ENCODE measurements at regions not wholly inside any gene's neighbourhood (a gene's known extent, or its start where the extent isn't known, plus 50 kb on each side); places are given as distances from the start of the nearest gene placed in this dataset.

DNA sequence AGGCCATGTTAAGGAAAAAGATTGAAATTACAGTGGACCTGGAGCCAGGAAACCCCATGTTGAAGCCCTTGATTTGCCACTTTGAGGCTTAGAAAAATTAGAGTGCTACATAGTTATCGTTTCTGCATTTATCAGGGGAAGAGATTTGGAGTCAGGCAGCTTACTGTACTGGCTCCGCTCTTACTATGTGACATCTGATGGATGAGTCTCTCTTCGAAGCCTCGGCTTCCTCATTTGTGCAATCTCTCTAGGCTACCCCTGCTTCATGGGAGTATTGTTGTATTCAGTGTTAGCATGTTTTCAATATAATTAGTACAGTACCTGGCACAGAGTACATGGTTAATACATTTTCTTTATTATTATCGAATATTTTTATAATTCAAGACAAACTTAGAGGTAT, 480.4 kb upstream of the USP24 start:
- DNase-seq = no peak

DNA sequence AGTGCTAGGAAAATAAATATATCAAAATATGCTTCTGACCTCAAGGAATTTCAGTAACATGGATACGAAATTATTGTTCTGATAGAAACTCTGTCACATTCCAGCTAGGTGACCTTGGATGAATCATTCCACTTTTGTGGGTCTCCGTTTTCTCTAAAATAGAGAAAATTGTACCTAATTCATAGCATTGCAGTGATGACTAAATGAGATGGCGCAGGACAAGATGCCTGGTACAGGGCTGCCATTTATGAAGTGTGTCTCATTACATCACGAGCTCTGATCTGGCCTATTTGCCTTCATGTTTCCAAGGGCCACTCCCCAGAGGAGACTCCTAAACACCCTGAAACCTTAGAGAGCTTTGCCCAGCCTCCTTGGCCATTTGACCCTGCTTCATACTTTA, 480.0 kb upstream of the USP24 start:
- DNase-seq = no peak

DNA sequence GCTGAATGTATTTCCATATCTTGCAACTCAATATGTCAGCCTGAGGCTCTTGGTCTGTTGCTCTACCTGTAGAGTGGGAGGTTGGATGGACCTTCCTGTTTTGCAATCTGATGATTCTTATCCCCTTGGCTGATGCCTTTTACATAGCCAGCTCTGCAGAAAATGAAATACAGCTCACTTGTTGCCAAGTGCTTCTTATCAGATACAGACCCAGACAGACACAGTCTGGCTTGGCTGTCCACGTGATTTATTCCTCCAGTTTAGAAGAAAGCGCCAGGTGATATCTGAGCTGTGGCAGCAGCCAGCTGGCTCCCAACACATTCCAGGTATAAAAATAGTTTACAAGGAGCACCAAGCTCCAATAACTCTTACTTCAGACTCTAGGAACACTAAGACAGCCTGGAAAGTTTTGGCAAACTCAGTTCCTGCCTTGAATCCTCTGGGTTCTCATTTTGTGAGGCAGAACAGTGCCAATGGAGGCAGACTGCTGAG, 479.2 kb upstream of the USP24 start:
- DNase-seq = peak in 1 of 2 experiments; percentile 29

DNA sequence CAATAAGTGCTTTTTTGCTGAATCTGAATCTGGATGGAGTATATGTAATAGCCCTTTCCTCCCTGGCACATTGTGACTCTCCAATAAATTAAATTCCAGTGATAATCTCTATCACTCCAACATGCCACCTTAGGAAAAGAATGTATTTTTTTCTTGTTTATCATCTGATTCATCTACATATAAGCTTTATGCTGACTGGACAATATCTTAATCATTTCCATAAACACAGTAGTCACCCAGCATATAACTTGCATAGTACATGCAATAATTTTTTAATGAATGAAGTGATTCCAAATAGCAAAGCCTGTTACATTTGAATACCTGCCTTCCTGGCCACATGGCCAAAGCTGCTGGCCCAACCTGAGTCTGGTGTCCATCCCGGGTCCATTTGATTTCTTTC, 477.6 kb upstream of the USP24 start:
- DNase-seq = no peak

DNA sequence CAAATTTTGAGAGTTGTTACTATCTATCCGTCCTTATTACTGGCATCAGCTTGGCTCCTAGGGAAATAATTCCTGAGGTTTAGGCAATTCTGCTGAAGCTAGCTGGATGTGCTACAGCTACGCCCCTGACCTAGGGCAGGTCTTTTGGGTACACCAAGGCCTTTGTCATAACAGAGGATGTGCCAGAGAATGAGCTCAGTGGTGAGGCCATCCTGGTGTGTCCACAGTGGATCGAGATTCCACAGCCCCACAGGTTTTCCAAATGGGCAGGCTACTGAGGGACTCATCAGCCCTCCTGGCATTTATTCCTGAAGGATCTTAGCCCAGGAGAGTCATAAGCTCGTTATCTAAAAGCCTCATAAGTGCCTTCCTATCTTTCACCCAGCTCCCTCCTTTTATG, 475.2 kb upstream of the USP24 start:
- no peak for DNase-seq

DNA sequence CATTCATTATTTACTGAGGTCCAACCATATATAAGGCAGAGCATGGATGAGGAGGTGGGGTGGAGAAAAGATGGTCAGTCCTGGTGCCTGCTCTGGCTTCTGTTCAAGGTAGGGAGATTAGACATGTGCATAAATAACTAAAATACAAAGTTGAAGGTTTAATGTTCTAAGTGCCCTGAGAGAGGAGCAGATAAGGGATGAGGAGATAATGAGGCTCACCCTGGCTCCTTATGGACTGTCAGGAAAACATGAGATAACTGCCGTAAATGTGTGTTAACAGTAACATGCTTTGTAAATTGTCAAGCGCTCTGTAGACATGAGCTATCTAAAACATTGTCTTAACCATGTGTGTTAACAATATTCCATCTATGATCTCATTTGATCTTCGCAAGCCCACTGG, 474.6 kb upstream of the USP24 start:
- no peak for DNase-seq

DNA sequence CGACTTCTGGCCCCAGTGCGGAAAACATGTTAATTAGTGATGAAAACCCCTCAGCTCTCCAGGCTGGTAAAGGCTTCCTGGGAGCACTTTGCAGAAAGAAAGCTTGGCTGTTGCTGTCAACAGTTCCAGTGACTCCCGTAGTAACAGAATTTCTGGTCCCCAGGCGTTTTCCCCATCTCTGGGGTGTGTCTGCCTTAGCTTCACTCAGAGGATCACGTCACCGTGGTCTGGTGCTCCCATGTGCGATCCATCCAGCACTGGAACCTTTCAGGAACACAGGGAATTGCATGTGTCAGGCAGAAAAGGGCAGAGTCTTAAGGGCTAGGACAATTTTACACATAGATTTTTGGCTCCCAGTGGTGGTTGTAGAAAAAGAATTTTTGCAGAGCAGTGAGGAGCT, 470.4 kb upstream of the USP24 start:
- DNase-seq = no peak

DNA sequence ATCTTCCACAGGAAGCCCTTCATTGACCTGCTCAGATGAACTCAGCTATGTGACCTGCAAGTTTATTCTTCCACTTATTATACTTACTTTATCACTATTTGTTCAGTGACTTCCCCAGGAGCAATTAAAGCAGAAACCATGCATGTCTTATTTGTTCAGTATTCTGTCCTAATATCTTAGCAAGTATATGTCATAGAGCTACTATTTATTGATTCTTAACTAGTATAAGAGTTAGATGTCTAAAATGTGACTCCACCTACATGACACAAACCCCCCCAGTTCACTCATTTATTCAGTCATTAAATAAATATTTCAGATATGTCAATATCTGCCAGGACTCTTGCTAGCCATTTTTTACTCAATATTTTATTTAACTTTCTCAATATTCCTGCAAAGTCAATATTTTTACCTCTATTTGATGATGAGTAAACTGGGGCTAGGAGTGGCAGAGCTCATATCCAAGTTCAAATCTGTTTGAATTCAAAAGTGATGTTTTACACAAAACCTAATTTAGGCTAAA, 469.0 kb upstream of the USP24 start:
- DNase-seq = no peak

DNA sequence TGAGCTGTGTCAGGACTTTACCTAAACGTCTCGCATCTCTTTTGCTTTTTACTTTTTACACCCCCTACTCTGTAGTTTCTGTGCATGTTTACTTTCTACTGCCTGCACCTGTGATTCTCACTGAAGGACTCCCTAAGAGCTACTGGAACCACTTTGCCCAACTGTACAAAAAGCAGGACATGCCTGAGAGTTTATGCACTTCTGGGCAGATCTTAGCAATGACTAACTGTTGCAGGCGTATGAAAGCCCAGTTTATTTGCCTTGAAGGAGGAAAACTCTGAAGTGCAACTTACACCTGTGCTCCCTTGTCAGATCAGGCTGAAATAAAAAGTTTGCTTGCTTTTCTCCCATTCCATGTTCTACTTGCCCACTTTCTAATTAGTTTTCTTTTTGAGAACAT, 467.0 kb upstream of the USP24 start:
- no peak for DNase-seq

DNA sequence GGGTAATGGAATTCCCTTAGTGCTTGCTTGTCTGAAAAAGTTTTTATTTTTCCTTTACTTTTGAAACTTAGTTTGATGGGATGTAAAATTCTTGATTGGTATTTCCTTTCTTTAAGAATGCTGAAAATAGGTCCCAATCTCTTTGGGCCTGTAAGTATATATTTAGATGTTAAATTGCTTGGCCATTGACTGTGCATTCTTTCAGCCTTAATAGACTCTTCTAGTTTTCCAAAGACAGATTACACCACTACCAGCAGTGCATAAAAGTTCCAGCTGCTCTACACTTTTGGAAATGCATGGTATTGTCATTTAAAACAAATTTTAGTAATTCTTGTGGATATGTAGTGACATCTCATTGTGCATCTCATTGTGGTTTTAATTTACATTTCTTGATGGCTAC, 464.8 kb upstream of the USP24 start:
- DNase-seq = no peak

DNA sequence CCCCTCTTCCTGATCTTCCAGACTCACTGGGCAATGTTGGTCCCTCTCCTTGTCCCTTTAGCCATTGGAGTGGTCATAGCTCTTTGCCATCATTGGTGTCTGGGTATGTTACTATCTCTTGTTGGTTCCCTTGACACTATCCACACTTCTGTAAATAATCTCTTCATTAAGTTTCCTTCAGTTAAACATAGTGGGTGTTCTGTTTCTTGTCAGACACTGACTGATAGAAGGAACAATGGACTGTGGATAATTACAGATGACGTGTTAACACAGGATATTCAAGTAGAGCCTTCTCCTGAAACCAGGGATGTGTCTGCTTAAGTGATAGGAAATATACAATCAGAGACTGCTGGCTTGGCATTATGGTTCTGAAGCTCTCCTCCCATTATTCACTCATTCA, 458.3 kb upstream of the USP24 start:
- no peak for DNase-seq

DNA sequence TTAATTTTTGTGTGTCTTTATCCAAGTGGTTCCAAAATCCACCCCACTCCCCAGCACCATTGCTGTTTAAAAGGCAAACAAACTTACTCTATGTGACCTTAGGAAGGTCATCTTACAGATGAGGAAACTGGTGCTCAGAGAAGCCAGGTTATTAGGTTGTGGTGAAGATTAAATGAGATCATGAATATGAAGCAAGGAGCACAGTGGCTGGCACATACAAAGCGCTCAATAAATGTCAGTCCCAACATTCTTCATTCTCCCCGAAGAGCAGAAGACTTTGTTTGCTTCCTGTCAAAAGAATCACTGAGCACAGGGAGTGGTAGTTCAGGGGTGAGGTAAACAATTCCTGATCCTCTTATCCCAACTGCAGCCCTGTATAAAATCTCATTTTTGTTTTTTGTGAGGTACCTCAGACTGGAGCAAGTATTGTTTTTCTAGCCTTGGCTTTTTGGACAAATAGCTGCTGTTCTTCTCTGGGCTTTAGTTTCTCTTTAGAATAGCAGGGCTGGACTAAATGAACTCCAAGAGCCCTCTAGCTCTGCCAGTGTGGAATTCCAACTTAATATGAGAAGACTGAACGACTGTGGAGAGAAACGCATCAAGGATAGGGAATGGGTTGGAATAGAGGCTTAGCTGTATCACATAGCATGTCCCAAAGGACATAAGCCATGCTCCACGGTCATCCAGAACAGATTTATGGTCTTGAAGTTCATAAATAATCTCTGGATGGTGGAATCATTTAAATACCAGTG, 455.3 kb upstream of the USP24 start:
- DNase-seq = no peak

DNA sequence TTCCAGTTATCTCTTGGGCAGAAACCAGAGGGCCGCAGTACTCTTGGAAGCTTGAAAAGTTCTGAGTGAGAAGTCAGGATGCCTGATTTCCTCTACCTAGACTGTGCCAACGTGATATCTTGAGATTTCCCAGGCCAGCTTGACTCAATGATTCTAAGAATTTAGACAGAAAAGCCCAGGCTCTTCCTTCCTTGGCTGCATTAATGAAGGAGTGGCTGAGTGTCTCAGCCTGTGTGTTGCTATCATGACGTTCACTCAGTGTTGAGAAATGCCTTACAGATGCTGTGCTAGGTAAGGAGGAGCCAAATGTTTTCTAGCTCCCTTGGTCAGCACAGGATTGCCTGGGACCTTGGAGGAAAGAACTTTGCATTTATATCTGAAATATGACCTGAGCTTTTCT, 454.1 kb upstream of the USP24 start:
- no peak for DNase-seq

DNA sequence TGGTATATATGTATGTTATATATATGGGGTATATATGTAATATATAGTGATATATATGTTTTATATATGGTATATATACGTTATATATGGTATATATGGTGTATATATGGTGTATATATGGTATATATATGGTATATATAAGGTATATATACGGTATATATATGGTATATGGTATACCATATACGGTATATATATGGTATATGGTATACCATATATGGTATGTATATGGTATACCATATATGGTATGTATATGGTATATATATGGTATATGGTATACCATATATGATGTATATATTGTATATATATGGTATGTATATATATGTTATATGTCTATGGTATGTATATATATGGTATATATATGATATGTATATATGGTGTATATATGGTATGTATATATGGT, 447.7 kb upstream of the USP24 start:
- no peak for DNase-seq

DNA sequence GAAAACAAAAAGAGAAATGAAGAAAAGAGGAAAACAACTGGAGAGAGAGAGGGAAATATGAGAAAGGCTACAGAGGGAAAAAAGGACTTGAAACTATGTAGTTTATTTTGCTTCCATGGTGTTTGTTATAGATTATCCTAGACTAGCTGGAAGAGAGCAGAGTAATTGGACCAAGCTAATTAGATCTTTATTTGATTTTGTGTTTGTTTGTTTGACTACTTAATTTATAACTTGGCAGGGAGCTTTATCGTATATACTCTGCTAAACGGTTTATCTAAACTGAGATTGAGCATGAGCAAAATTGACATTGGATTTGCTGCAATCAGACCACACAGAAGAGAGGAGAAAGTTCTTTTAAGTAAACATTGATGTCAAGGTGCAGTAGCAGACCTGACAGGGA, 443.8 kb upstream of the USP24 start:
- DNase-seq = no peak

DNA sequence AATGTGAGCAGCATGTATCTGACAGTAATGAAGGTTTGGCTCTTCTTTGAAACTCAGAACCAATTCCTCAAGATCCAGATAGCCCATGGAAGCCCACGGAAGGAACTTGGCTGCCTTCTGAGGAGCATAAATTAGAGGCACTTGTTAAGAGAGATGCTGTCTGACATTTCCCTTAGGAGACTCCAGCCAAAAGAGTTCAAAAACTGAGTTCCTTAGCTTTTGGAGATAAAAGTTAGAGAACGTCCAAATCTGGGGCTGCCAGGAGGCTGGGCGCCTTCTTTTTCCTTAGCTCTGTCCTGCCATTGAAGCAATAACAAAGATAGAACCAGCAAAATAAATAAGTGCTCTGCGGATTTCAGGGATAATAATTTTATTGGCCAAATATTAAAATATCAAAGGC, 439.6 kb upstream of the USP24 start:
- DNase-seq = no peak

DNA sequence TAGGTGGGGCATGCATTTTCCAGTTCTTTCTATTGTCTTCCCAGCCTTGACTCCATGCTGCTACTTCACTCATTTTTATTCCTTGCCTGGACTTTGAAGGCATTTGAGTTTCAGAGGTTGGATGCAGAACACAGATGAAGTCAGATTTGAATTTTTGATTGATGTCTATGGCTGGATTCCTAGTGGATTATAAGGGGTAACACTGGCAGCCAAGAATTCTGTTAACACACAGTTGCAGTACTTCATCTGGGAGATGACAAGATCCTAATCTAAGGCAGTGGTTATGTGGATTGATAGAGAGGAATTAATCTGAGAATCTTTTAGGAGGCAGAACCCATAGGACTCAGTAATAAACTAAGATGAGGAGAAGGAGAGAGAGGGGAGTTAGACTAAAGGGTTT, 439.0 kb upstream of the USP24 start:
- no peak for DNase-seq

DNA sequence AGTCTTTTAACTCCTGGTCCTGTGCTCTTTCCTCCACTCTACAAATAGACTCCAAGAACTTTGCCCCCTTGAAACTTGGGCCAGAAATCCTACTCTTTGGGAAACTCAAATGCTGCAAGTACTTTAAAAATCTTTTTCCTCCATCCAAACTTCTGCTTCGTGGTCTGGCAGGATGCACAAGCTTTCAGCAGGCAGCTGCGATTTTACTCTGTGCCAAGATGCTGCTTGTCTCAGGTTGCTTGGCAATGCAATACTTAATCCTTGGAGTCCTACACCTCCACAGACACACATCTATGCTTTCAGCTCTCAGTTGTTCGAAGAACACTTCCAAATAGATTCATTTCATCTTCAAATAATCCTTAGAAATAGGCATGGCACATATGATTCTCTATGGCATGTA, 435.3 kb upstream of the USP24 start:
- peak in 1 of 2 experiments; percentile 33 for DNase-seq

DNA sequence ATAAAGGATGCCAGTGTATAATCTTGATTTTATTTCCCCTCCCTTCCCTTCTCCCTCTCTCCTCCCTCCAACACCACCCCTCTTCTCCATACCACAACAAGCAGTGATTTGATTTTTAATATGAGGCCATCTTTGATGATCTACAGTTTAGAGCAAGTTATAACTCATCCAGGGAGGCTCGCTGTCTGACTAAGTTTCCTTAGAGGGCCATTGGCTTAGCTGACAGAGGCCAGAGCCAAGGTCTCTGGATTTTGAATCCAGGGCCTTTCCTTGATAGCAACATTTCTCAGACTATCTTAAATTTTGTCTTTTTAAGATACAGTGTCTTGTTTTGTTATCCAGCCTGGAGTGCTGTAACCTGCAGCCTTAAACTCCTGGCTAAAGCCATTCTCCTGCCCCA, 431.0 kb upstream of the USP24 start:
- no peak for DNase-seq

DNA sequence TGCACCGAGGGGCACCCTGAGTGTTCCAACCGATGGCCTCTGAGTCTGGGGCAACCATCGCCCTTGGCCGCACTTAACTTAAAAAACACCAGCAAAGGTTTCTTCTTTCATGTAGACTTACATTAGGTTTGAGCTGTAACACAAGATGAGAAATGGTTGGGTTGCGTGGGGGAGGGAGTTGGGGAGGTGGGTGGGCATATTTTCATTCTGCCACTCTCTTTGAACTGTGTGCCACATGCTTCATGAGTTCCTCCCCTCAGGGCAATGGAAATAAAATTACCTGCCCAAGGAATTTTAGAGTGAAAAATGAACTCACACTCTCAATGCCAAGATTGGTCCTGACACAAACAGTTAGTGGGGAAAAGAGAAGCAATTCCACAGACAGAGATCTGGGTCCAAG, 430.1 kb upstream of the USP24 start:
- no peak for DNase-seq

DNA sequence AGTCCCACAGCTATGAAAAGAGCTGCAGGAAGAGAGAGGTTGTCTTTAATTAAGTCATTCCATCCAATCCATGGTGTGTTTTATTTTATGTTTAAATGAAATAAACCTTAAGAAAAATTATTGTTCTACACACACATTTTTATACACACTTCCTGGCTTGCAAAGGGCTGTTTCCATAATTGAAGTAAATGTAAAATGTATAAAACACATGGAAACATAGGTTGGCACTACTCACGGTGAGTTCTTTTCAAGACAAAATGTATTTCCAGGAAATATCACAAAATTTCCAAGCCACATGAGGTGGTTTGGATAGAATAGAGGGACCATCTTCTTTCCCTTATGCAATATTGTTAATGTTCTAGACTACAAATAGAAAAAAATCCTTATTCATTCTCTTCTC, 426.8 kb upstream of the USP24 start:
- no peak for DNase-seq

DNA sequence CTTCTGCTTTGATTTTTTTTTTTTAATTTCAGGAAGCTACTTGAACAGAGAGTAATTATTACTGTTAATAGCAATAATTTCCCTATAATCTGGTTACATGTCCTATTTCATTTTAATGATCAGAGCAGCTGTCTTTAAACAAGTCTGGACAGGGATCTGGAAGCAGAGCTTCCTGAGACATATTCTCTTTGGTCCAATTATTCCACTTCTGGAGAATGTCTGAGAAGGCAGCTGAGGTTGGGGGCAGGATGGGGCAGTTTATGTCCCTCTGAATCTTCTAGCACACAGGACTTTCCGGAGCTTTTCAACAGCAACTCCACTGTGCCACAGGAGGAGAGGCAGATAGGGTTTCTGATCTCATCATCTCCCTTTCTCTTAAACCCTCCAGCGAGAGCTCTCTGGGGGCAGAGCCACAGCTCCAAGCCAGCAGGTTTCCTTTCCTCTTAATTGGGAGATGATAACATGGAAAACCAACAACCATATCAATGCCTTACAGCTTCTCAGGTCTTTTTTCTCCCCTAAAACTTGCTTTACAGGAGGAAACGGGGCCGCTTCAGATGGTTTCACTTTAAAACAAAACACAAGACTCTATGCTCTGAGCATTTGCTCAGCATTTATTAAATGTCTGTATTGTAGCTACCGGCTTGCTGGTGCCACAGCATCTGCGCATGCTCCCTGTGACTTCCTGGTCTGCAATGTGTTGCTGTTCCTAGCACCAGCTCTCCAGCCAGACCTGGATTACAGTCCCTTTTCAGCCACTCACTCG, 425.7 kb upstream of the USP24 start:
- no peak for DNase-seq

DNA sequence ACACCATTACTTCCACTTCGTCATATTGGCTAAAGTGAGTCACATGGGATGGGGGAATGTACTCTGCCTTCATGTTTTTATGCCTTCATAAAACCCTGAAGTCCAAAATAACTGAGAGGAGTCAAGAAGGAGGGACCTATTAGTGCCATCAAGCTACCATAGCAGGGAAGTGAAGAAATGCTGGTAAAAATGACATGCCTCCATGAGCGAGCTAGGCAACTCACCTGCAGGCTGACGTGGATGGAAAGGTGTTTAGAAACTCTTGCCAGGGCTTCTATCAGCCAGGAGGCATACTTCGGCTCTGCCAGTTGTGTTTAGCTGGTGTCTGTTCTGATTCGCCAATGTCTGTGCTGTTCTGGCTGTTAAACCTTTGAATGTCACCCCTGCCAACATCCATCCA, 424.4 kb upstream of the USP24 start:
- no peak for DNase-seq

DNA sequence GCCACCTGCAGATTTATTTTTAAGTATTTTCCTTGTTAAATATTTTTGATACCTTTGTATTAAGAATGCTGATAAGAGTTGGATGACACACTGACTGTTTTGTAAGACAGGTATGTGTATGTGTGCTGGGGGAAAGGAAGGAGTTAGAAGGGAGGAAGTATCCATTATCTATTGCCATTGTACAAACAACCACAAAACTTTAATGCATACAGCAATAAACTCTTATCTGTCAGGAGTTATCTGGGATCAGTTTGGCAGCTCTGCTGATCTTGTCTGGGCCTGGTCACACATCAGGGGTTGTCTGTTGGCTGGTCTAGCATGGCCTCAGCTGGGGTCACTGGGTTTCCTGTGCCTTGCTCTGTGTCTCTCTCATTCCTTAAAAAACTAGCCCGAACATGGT, 423.9 kb upstream of the USP24 start:
- DNase-seq = no peak
